Spleen (tissue), 11 donors: ENCODE measurements at regions not wholly inside any gene's neighbourhood (a gene's known extent, or its start where the extent isn't known, plus 50 kb on each side); places are given as distances from the start of the nearest gene placed in this dataset.

Experiments used
- DNase-seq: peaks from one replicate; pipeline ENCODE4 v3.0.0-alpha.2; 2020
- H3K27ac ChIP-seq, 8 donors: fragments of 200-600 bp; sonication (generic) in 7 of 8; 1 replicate in 4 of 8; 2 replicates in 4 of 8; pipeline versions ENCODE4 v1.5.0 to v1.8.0; 2016 to 2021; ENCODE audit warnings: inconsistent platforms in 4 of 8, mild to moderate bottlenecking in 4 of 8, moderate library complexity in 1 of 8
- H3K27me3 ChIP-seq, 7 donors: fragments of 200-600 bp; sonication (generic) in 6 of 7; replicated peaks in 1 of 7; 1 replicate in 4 of 7; 2 replicates in 3 of 7; pipeline versions ENCODE4 v1.5.0 to v1.8.0; 2016 to 2021; ENCODE audit warnings: inconsistent platforms in 3 of 7, mild to moderate bottlenecking in 1 of 7
- H3K36me3 ChIP-seq, 6 donors: fragments of 200-600 bp; sonication (generic) in 5 of 6; 1 replicate in 4 of 6; 2 replicates in 2 of 6; pipeline versions ENCODE4 v1.5.0 to v1.8.0; 2016 to 2021; ENCODE audit warnings: inconsistent platforms in 2 of 6
- H3K4me1 ChIP-seq, 6 donors: fragments of 200-600 bp; sonication (generic) in 5 of 6; 1 replicate in 3 of 6; 2 replicates in 3 of 6; pipeline versions ENCODE4 v1.5.0 to v1.8.0; 2016 to 2021; ENCODE audit warnings: inconsistent platforms in 3 of 6
- H3K4me3 ChIP-seq, 8 donors: fragments of 200-600 bp; sonication (generic) in 7 of 8; 1 replicate in 4 of 8; 2 replicates in 4 of 8; pipeline versions ENCODE4 v1.5.0 to v1.8.0; 2016 to 2021; ENCODE audit warnings: inconsistent platforms in 4 of 8, mild to moderate bottlenecking in 4 of 8, moderate library complexity in 2 of 8
- H3K9me3 ChIP-seq, 8 donors: fragments of 200-600 bp; sonication (generic) in 7 of 8; 1 replicate in 4 of 8; 2 replicates in 4 of 8; pipeline versions ENCODE4 v1.5.0 to v1.8.0; 2016 to 2021; ENCODE audit warnings: inconsistent platforms in 4 of 8
- CTCF ChIP-seq, 11 experiments: fragments of 200-600 bp in 7 of 11; fragments of 450-650 bp in 4 of 11; sonication (generic) in 4 of 11; IDR thresholded peaks in 8 of 11; conservative IDR thresholded peaks in 3 of 11; 1 replicate in 7 of 11; 2 replicates in 4 of 11; pipeline versions ENCODE4 v1.4.0 to v1.8.0; 2016 to 2021; ENCODE audit warnings: antibody characterized with exemption in 11 of 11, inconsistent platforms in 4 of 11, mild to moderate bottlenecking in 1 of 11
- POLR2A ChIP-seq, 3 donors: fragments of 450-650 bp; IDR thresholded peaks; one replicate each; pipeline ENCODE4 v1.5.1; 2017; ENCODE audit warnings: antibody characterized with exemption in 3 of 3, mild to moderate bottlenecking in 1 of 3
- POLR2AphosphoS5 ChIP-seq, 3 donors: sonication (generic); formaldehyde crosslinking; IDR thresholded peaks; one replicate each; pipeline ENCODE4 v1.5.1; 2017; ENCODE audit warnings: antibody characterized with exemption in 3 of 3
- WGBS, 5 donors: extraction: QIAGEN DNeasy Blood & Tissue Kit in 3 of 5; methylation state at CpG; one replicate each; pipeline versions ENCODE4 v1.1.5 to v1.1.7; 2013 to 2018; 5-methylcytosine and 5-hydroxymethylcytosine counted together
- intact Hi-C: fragments of 100-400 bp; cut with DNase I; formaldehyde crosslinking; loops from one replicate; pipeline ENCODE4 v1.15.0; 2023; ENCODE audit warnings: low total_unique reads
- donor health status: healthy with polysubstance abuse.
- donor health status: DM: no; HTN: no; CAD: no; lungs with moderate emphysema.
- donor health status: DM: no; HTN: no; CAD: no.
- donor health status: Bipolar disorder and iron deficiency.
- donor health status: healthy.
- donor health status: DM: no; HTN: no; CAD: no.
- donor health status: DM: yes; HTN: yes; CAD: no.

GRCh38 chr4:101594588-101594987 is 195.9 kb upstream of the BANK1 start:
- H3K9me3 ChIP-seq: no peaks in the 10 kb centered on the region
- no peak overlapping the region for H3K4me3 ChIP-seq
- no peaks in the 10 kb centered on the region for H3K27me3 ChIP-seq
- H3K27ac ChIP-seq: no peak overlapping the region
- H3K36me3 ChIP-seq: no peaks in the 10 kb centered on the region
- H3K4me1 ChIP-seq: peaks cover 0 to 13% (median 4%) of the 10 kb centered on the region in 6 donors
- no peak for DNase-seq
- 93 to 99% (median 94%) methylated on average over 7 to 11 of the region's 11 CpGs for WGBS, 5 donors
- TF ChIP-seq CTCF (IDR thresholded peaks at IDR 0.05 in 8 of 11, conservative IDR thresholded peaks at IDR 0.05 in 3 of 11) (no peak), POLR2A (IDR thresholded peaks at IDR 0.05) (no peak), POLR2AphosphoS5 (IDR thresholded peaks at IDR 0.05) (no peak)
- intact Hi-C loops: no loop called here

GRCh38 chr4:101593666-101594065 is 196.9 kb upstream of the BANK1 start:
- Histone ChIP-seq H3K4me3 (no peak overlapping the region), H3K9me3 (no peaks in the 10 kb centered on the region), H3K27ac (no peak overlapping the region), H3K4me1 (peaks cover 0 to 13% (median 4%) of the 10 kb centered on the region in 6 donors), H3K36me3 (no peaks in the 10 kb centered on the region), H3K27me3 (no peaks in the 10 kb centered on the region)
- intact Hi-C loops: no loop called here
- WGBS, 5 donors: 80 to 91% (median 86%) methylated on average over 2 of the region's 2 CpGs
- no peak for DNase-seq
- TF ChIP-seq POLR2A (IDR thresholded peaks at IDR 0.05): no peak
- no peak for TF ChIP-seq CTCF (IDR thresholded peaks at IDR 0.05 in 8 of 11, conservative IDR thresholded peaks at IDR 0.05 in 3 of 11)
- TF ChIP-seq POLR2AphosphoS5 (IDR thresholded peaks at IDR 0.05): no peak

DNA sequence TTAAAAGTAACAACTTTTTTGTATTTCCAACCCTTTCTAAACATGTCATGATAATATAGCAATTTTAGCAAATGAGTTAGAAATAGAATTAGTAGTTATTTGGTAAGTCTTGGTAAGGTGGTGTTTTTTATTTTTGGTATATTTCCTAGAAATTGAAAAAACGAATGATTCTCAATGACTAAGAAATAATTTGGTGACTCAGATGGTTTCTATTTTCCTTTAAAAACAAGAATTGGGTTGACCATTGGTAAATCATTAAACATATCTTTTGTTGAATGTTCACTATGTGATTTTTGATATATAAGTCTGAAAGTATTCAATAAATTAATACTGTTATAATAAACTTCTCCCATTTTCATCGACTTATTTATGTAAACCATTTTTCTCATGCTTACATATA is 206.2 kb upstream of the BANK1 start:
- intact Hi-C loops: no loop called here

DNA sequence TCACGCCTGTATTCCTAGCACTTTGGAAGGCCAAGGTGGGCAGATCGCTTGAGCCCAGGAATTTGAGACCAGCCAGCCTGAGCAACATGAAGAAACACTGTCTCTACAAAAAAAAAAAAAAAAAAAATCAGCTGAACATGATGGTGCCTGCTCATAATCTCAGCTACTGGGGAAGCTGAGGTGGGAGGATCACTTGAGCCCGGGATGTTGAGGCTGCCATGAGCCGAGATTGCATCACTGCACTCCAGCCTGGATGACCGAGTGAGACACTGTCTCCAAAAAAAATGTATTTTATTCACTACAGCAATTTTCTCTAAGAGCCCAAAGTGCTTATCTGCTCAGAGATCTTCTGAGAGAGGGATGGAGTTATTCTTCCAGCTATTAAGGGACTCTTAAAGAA is 215.8 kb upstream of the PPP3CA start:
- WGBS, 5 donors: 73 to 92% (median 90%) methylated on average over 5 of the region's 5 CpGs
- Histone ChIP-seq H3K27me3 (no peaks in the 10 kb centered on the region), H3K4me3 (no peak overlapping the region), H3K9me3 (peaks cover 0 to 44% (median 31%) of the 10 kb centered on the region in 8 donors), H3K27ac (no peak overlapping the region), H3K4me1 (no peaks in the 10 kb centered on the region), H3K36me3 (no peaks in the 10 kb centered on the region)
- no peak for TF ChIP-seq CTCF (IDR thresholded peaks at IDR 0.05 in 8 of 11, conservative IDR thresholded peaks at IDR 0.05 in 3 of 11)
- TF ChIP-seq POLR2AphosphoS5 (IDR thresholded peaks at IDR 0.05): no peak
- no peak for TF ChIP-seq POLR2A (IDR thresholded peaks at IDR 0.05)
- intact Hi-C loops: no loop called here
- DNase-seq: no peak

More for the DNA sequence above, 206.2 kb upstream of the BANK1 start:
- H3K9me3 ChIP-seq: peaks cover 0 to 43% (median 37%) of the 10 kb centered on the region in 8 donors
- TF ChIP-seq POLR2A (IDR thresholded peaks at IDR 0.05): no peak
- no peak for TF ChIP-seq POLR2AphosphoS5 (IDR thresholded peaks at IDR 0.05)
- H3K27me3 ChIP-seq: no peaks in the 10 kb centered on the region
- H3K27ac ChIP-seq: no peak overlapping the region
- no peak for DNase-seq
- H3K36me3 ChIP-seq: no peaks in the 10 kb centered on the region
- H3K4me3 ChIP-seq: no peak overlapping the region
- WGBS, 5 donors: 73 to 90% (median 80%) methylated on average over 2 of the region's 2 CpGs
- no peaks in the 10 kb centered on the region for H3K4me1 ChIP-seq

GRCh38 chr4:101556842-101557241 is 209.5 kb upstream of the PPP3CA start:
- WGBS, 5 donors: 41 to 54% (median 52%) methylated on average over 4 of the region's 4 CpGs
- TF ChIP-seq CTCF (IDR thresholded peaks at IDR 0.05 in 8 of 11, conservative IDR thresholded peaks at IDR 0.05 in 3 of 11) (no peak), POLR2A (IDR thresholded peaks at IDR 0.05) (no peak), POLR2AphosphoS5 (IDR thresholded peaks at IDR 0.05) (no peak)
- no peaks in the 10 kb centered on the region for H3K36me3 ChIP-seq
- DNase-seq: no peak
- no peak overlapping the region for H3K27ac ChIP-seq
- H3K9me3 ChIP-seq: peaks cover 6 to 51% (median 42%) of the 10 kb centered on the region in 8 donors
- H3K27me3 ChIP-seq: no peaks in the 10 kb centered on the region
- H3K4me1 ChIP-seq: no peaks in the 10 kb centered on the region
- H3K4me3 ChIP-seq: no peak overlapping the region
- intact Hi-C loops: no loop called here
